MM.1S (cell line): ENCODE measurements at regions not wholly inside any gene's neighbourhood (a gene's known extent, or its start where the extent isn't known, plus 50 kb on each side); places are given as distances from the start of the nearest gene placed in this dataset.

Experiments used
- EZH2 ChIP-seq: fragments of 300-600 bp; sonication (generic); optimal IDR thresholded peaks from 2 replicates; pipeline ENCODE3; 2017; ENCODE audit warnings: low read depth, mild to moderate bottlenecking, antibody characterized with exemption, low read length, mixed read lengths
- TF ChIP-seq, protein P1 (sequence below): fragments of 300-600 bp; sonication (generic); IDR thresholded peaks from 2 replicates; pipeline ENCODE4 v1.5.1; 2016; ENCODE audit warnings: antibody characterized with exemption, low read length, mixed read lengths

DNA sequence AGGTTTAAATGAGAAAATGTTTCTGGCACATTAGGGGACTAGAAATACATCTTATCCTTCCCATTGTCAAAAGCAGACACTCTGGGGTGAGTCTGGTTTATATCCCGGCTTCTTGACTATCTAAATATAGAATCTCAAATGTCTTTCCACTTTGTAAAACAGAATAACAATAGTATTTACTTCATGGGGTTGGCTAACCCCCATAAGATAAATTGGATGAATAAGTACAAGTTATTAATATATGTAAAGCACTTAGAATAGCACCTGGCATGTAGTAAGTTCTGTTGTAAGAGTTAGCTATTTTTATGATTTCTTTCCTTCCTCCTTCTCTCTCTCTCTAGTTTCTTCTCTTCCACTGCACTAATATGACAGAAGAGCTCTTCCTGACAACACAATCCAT lies 499.1 kb downstream of the INSC start:
- TF ChIP-seq, protein P1, sequence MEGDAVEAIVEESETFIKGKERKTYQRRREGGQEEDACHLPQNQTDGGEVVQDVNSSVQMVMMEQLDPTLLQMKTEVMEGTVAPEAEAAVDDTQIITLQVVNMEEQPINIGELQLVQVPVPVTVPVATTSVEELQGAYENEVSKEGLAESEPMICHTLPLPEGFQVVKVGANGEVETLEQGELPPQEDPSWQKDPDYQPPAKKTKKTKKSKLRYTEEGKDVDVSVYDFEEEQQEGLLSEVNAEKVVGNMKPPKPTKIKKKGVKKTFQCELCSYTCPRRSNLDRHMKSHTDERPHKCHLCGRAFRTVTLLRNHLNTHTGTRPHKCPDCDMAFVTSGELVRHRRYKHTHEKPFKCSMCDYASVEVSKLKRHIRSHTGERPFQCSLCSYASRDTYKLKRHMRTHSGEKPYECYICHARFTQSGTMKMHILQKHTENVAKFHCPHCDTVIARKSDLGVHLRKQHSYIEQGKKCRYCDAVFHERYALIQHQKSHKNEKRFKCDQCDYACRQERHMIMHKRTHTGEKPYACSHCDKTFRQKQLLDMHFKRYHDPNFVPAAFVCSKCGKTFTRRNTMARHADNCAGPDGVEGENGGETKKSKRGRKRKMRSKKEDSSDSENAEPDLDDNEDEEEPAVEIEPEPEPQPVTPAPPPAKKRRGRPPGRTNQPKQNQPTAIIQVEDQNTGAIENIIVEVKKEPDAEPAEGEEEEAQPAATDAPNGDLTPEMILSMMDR = no peak
- TF ChIP-seq EZH2 = no peak
